ENCODE measurements at regions not wholly inside any gene's neighbourhood (a gene's known extent, or its start where the extent isn't known, plus 50 kb on each side); places are given as distances from the start of the nearest gene placed in this dataset.
"Not testable (repeated sequence)": the region's sequence is repeated elsewhere in the genome, so short reads cannot be mapped to it uniquely, and the experiment has no call there.

GRCh38 chr18:22699629-22700028, 233.5 kb upstream of the RBBP8 start:
- no peak for DNase-seq

- DNase-seq, result no peak
Observed at GRCh38 chr18:22700920-22701319, 232.2 kb upstream of the RBBP8 start.

GRCh38 chr18:22701326-22701725, 231.8 kb upstream of the RBBP8 start:
- no peak for DNase-seq

GRCh38 chr18:22701795-22702194, 231.3 kb upstream of the RBBP8 start:
- no peak for DNase-seq

GRCh38 chr18:22702806-22703205, 230.3 kb upstream of the RBBP8 start:
- no peak for DNase-seq

- DNase-seq, result peak in 2 of 56 donors; percentile 1 to 7
Observed at GRCh38 chr18:22703883-22704585, 229.1 kb upstream of the RBBP8 start.

GRCh38 chr18:22704586-22704918, 228.6 kb upstream of the RBBP8 start:
- no peak for DNase-seq

- no peak for DNase-seq
Observed at GRCh38 chr18:22705328-22705727, 227.8 kb upstream of the RBBP8 start.

GRCh38 chr18:22706025-22706424, 227.1 kb upstream of the RBBP8 start:
- DNase-seq, result not testable (repeated sequence)

- no peak for DNase-seq
Observed at GRCh38 chr18:22709288-22710060, 223.7 kb upstream of the RBBP8 start.

- no peak for DNase-seq
Observed at GRCh38 chr18:22710673-22711191, 222.4 kb upstream of the RBBP8 start.

- no peak for DNase-seq
Observed at GRCh38 chr18:22711192-22711685, 221.9 kb upstream of the RBBP8 start.

GRCh38 chr18:22713511-22713910, 219.6 kb upstream of the RBBP8 start:
- no peak for DNase-seq

- not testable (repeated sequence) for DNase-seq
Observed at GRCh38 chr18:22717536-22717935, 215.6 kb upstream of the RBBP8 start.

GRCh38 chr18:22723221-22723620, 209.9 kb upstream of the RBBP8 start:
- no peak for DNase-seq

- no peak for DNase-seq
Observed at GRCh38 chr18:22723773-22724172, 209.4 kb upstream of the RBBP8 start.

GRCh38 chr18:22726469-22726868, 206.7 kb upstream of the RBBP8 start:
- DNase-seq, result no peak

- DNase-seq, result no peak
Observed at GRCh38 chr18:22728016-22728415, 205.1 kb upstream of the RBBP8 start.

- no peak for DNase-seq
Observed at GRCh38 chr18:22728481-22729105, 204.5 kb upstream of the RBBP8 start.

- no peak for DNase-seq
Observed at GRCh38 chr18:22731398-22731797, 201.7 kb upstream of the RBBP8 start.

- DNase-seq, result no peak
Observed at GRCh38 chr18:22734105-22734661, 198.9 kb upstream of the RBBP8 start.
